Astrocyte (in vitro differentiated cells and primary cell): ENCODE measurements at regions not wholly inside any gene's neighbourhood (a gene's known extent, or its start where the extent isn't known, plus 50 kb on each side); places are given as distances from the start of the nearest gene placed in this dataset.

ENCODE experiments used
- DNase-seq: peaks from one replicate; pipeline ENCODE4 v3.0.0-alpha.2; 2010; ENCODE audit warnings: low read depth
- FAIRE-seq: peaks from 2 replicates; lab custom pipeline; 2011; peaks lifted over from hg19 to GRCh38; lab: Jason Lieb, UNC
- H2AFZ ChIP-seq: 2 replicates; pipeline ENCODE4 v1.6.0; 2012; ENCODE audit warnings: low read depth, low read length, inconsistent platforms
- H3K27ac ChIP-seq: 2 replicates; pipeline ENCODE4 v1.5.1; 2011; ENCODE audit warnings: low read depth, low read length, inconsistent platforms
- H3K27me3 ChIP-seq: 2 replicates; pipeline ENCODE4 v1.6.0; 2011; ENCODE audit warnings: low read length, inconsistent platforms; ENCODE audit not compliant: insufficient read depth
- H3K36me3 ChIP-seq: 2 replicates; pipeline ENCODE4 v1.5.1; 2011; ENCODE audit warnings: low read length, inconsistent platforms; ENCODE audit not compliant: insufficient read depth
- H3K4me1 ChIP-seq: 2 replicates; pipeline ENCODE4 v1.5.1; 2011; ENCODE audit warnings: low read length, inconsistent platforms; ENCODE audit not compliant: insufficient read depth
- H3K4me2 ChIP-seq: 2 replicates; pipeline ENCODE4 v1.6.0; 2012; ENCODE audit warnings: low read length, inconsistent platforms
- H3K4me3 ChIP-seq: 2 replicates; pipeline ENCODE4 v1.5.1; 2011; ENCODE audit warnings: low read depth, mild to moderate bottlenecking, low read length, inconsistent platforms; ENCODE audit not compliant: insufficient read depth
- H3K79me2 ChIP-seq: 2 replicates; pipeline ENCODE4 v1.6.0; 2012; ENCODE audit warnings: mild to moderate bottlenecking, low read length, inconsistent platforms; ENCODE audit not compliant: insufficient read depth
- H3K9ac ChIP-seq: 2 replicates; pipeline ENCODE4 v1.6.0; 2012; ENCODE audit warnings: mild to moderate bottlenecking, low read length, inconsistent platforms
- H3K9me3 ChIP-seq: 2 replicates; pipeline ENCODE4 v1.5.1; 2012; ENCODE audit warnings: low read depth, mild to moderate bottlenecking, low read length, inconsistent platforms; ENCODE audit not compliant: insufficient read depth
- H4K20me1 ChIP-seq: 2 replicates; pipeline ENCODE4 v1.6.0; 2012; ENCODE audit warnings: low read length, inconsistent platforms; ENCODE audit not compliant: insufficient read depth
- H3K27ac Mint-ChIP-seq: one replicate; pipeline ENCODE4 v1.8.0; 2021; ENCODE audit warnings: mild to moderate bottlenecking, mixed read lengths; ENCODE audit not compliant: unreplicated experiment
- H3K27me3 Mint-ChIP-seq: one replicate; pipeline ENCODE4 v1.8.0; 2021; ENCODE audit warnings: low read depth, mixed read lengths; ENCODE audit not compliant: unreplicated experiment
- H3K36me3 Mint-ChIP-seq: one replicate; pipeline ENCODE4 v1.8.0; 2021; ENCODE audit warnings: low read depth, mixed read lengths; ENCODE audit not compliant: unreplicated experiment
- H3K4me1 Mint-ChIP-seq: one replicate; pipeline ENCODE4 v1.8.0; 2021; ENCODE audit warnings: low read depth, mixed read lengths; ENCODE audit not compliant: unreplicated experiment
- H3K4me3 Mint-ChIP-seq: one replicate; pipeline ENCODE4 v1.8.0; 2021; ENCODE audit warnings: mild to moderate bottlenecking, moderate library complexity, mixed read lengths; ENCODE audit not compliant: unreplicated experiment
- H3K9me3 Mint-ChIP-seq: one replicate; pipeline ENCODE4 v1.8.0; 2021; ENCODE audit warnings: mild to moderate bottlenecking, mixed read lengths; ENCODE audit not compliant: unreplicated experiment
- CTCF ChIP-seq: IDR thresholded peaks from 2 replicates; pipeline ENCODE4 v1.5.1; 2011; ENCODE audit warnings: low read depth, mild to moderate bottlenecking, inconsistent platforms, low read length, moderate library complexity; ENCODE audit not compliant: insufficient read depth
- EZH2 ChIP-seq: IDR thresholded peaks from 2 replicates; pipeline ENCODE4 v1.6.1; 2012; ENCODE audit warnings: mild to moderate bottlenecking, low read length, inconsistent platforms; ENCODE audit not compliant: insufficient read depth

GRCh38 chr11:71356280-71356876, 91.8 kb downstream of the DHCR7 start:
- no peaks in the 10 kb centered on the region for H4K20me1 ChIP-seq
- no peak for FAIRE-seq

GRCh38 chr11:71355281-71355680, 92.9 kb downstream of the DHCR7 start:
- Mint-ChIP-seq H3K9me3 (peaks cover 2% of the 10 kb centered on the region), H3K4me3 (no peak overlapping the region), H3K4me1 (no peaks in the 10 kb centered on the region), H3K36me3 (no peaks in the 10 kb centered on the region), H3K27me3 (peaks cover 49% of the 10 kb centered on the region), H3K27ac (no peak overlapping the region)
- no peak overlapping the region for H3K9ac ChIP-seq
- DNase-seq (no peak), FAIRE-seq (no peak)
- no peak overlapping the region for H3K4me2 ChIP-seq
- H2AFZ ChIP-seq: no peak overlapping the region
- H3K4me1 ChIP-seq: no peaks in the 10 kb centered on the region
- H3K79me2 ChIP-seq: no peaks in the 10 kb centered on the region
- H3K27me3 ChIP-seq: no peaks in the 10 kb centered on the region
- H3K9me3 ChIP-seq: no peaks in the 10 kb centered on the region
- no peaks in the 10 kb centered on the region for H4K20me1 ChIP-seq
- H3K27ac ChIP-seq: no peak overlapping the region
- H3K4me3 ChIP-seq: no peak overlapping the region
- no peaks in the 10 kb centered on the region for H3K36me3 ChIP-seq
- no peak for TF ChIP-seq CTCF
- TF ChIP-seq EZH2: no peak

More at GRCh38 chr11:71356280-71356876, 91.8 kb downstream of the DHCR7 start:
- Histone ChIP-seq H3K36me3 (no peaks in the 10 kb centered on the region), H3K4me2 (no peak overlapping the region), H2AFZ (no peak overlapping the region), H3K27ac (no peak overlapping the region), H3K27me3 (no peaks in the 10 kb centered on the region), H3K79me2 (no peaks in the 10 kb centered on the region), H3K4me1 (no peaks in the 10 kb centered on the region), H3K4me3 (no peak overlapping the region), H3K9ac (no peak overlapping the region), H3K9me3 (no peaks in the 10 kb centered on the region)
- TF ChIP-seq EZH2 (no peak), CTCF (no peak)
- Mint-ChIP-seq H3K4me3 (no peak overlapping the region), H3K4me1 (no peaks in the 10 kb centered on the region), H3K36me3 (no peaks in the 10 kb centered on the region), H3K27ac (no peak overlapping the region), H3K9me3 (peaks cover 2% of the 10 kb centered on the region), H3K27me3 (peaks cover 47% of the 10 kb centered on the region)
- DNase-seq: no peak

GRCh38 chr11:71354394-71355105, 93.6 kb downstream of the DHCR7 start:
- H3K9me3 ChIP-seq: no peaks in the 10 kb centered on the region
- no peak overlapping the region for H3K27ac ChIP-seq
- peaks cover 2% of the 10 kb centered on the region for H3K9me3 Mint-ChIP-seq
- FAIRE-seq (no peak), DNase-seq (no peak)
- no peaks in the 10 kb centered on the region for H3K4me1 ChIP-seq
- no peak overlapping the region for H3K4me3 ChIP-seq
- no peak overlapping the region for H3K4me2 ChIP-seq
- TF ChIP-seq CTCF (no peak), EZH2 (no peak)
- no peak overlapping the region for H3K4me3 Mint-ChIP-seq
- H3K79me2 ChIP-seq: no peaks in the 10 kb centered on the region
- peaks cover 46% of the 10 kb centered on the region for H3K27me3 Mint-ChIP-seq
- H3K27me3 ChIP-seq: no peaks in the 10 kb centered on the region
- no peaks in the 10 kb centered on the region for H3K4me1 Mint-ChIP-seq
- H3K36me3 ChIP-seq: no peaks in the 10 kb centered on the region
- H2AFZ ChIP-seq: no peak overlapping the region
- no peak overlapping the region for H3K27ac Mint-ChIP-seq
- no peaks in the 10 kb centered on the region for H4K20me1 ChIP-seq
- H3K9ac ChIP-seq: no peak overlapping the region
- no peaks in the 10 kb centered on the region for H3K36me3 Mint-ChIP-seq
